ENCODE measurements at regions not wholly inside any gene's neighbourhood (a gene's known extent, or its start where the extent isn't known, plus 50 kb on each side); places are given as distances from the start of the nearest gene placed in this dataset.

DNA sequence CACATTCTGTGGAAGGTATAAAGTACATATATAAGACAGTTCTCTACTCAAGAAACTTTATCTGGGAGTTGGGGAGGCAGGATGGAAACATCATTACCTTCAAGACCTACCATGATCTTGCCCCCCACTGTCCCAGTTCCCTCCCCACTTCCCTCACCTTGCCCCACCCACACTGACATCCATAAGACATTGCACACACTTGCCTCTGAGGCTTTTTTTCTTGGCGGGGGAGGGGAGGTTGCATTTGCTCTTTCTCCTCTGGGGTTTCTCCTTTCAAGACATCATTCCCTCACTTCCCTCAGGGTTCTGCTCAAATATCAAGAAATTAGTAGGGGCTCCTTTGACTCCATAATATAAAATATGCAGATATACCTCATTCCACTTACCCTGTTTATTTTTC lies 276.0 kb downstream of the ARL4A start:
- Mint-ChIP-seq H3K36me3 (ENCODE audit: low read depth) (no peaks in the 10 kb centered on the region), H3K27ac (no peak overlapping the region), H3K27me3 (peaks cover 3% of the 10 kb centered on the region)

DNA sequence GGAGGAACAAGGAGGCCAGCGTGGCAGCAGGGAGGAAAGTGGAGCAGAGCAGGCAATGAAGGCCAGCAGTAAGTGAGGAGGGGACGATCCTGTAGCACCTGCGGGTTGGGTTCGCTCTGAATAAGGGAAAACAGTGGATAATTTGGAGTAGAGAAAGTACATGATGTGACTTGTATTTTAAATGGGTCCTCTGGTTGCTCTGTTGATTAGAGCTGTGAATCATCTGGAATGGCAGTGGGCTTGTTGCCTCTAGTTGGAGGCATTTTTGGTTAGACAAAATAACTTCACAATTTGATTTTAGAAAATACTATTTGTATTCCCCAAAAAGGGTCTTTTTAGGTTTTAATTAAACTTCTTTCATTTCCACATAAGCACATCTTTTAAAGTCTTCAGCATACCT lies 277.4 kb downstream of the ARL4A start:
- Mint-ChIP-seq H3K27me3 (peaks cover 3% of the 10 kb centered on the region), H3K27ac (no peak overlapping the region), H3K4me3 (no peak overlapping the region), H3K9me3 (no peaks in the 10 kb centered on the region), H3K4me1 (no peaks in the 10 kb centered on the region), H3K36me3 (ENCODE audit: low read depth) (no peaks in the 10 kb centered on the region)
- DNase-seq, result no peak
- intact Hi-C loops (cut with micrococcal nuclease), result no loop called here

More for the DNA sequence above, 276.0 kb downstream of the ARL4A start:
- H3K4me3 Mint-ChIP-seq, result no peak overlapping the region
- intact Hi-C loops (cut with micrococcal nuclease), result no loop called here
- H3K4me1 Mint-ChIP-seq, result no peaks in the 10 kb centered on the region
- no peak for DNase-seq
- no peaks in the 10 kb centered on the region for H3K9me3 Mint-ChIP-seq

DNA sequence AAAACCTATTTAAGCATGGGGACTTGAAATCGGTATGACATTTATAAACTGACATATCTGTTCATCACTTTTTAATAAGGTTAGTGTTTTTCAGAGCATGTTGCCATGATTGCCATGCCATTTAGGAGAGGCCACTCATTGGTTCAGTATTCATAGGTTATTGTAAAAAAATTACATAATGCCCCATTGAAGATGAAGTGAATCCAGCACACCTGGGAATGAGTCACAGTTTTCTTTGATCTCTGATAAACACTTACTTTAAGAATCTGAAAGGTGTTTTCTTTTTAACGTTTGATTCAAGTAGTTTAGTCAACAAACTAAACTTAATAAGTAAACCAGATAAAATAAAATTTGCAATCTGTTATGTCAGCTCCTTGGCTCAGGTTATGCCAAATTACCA lies 278.3 kb downstream of the ARL4A start:
- Mint-ChIP-seq H3K36me3 (ENCODE audit: low read depth) (no peaks in the 10 kb centered on the region), H3K27ac (no peak overlapping the region), H3K4me1 (no peaks in the 10 kb centered on the region), H3K27me3 (peaks cover 3% of the 10 kb centered on the region), H3K9me3 (no peaks in the 10 kb centered on the region), H3K4me3 (no peak overlapping the region)
- intact Hi-C loops (cut with micrococcal nuclease), result no loop called here
- DNase-seq, result no peak

DNA sequence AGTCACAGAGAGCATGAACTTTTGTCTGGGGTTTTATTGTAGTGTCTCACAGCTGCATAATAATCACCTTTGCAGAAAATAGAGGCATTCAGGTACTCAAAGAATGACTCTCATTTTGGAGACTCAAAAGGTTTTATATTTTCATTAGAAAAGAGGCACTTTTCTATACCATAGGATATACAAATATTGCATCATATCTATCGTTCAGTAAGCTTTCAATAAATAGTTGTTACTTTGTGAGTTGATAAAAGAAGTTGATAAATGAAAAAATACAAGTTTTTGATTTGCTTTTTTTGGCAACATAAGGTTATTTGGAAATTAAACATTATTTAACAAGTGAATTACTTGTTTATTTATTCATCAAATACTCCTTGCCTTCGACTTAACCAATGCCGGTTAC lies 279.9 kb downstream of the ARL4A start:
- Mint-ChIP-seq H3K9me3 (no peaks in the 10 kb centered on the region), H3K27ac (no peak overlapping the region), H3K36me3 (ENCODE audit: low read depth) (no peaks in the 10 kb centered on the region), H3K4me3 (no peak overlapping the region), H3K4me1 (no peaks in the 10 kb centered on the region), H3K27me3 (peaks cover 3% of the 10 kb centered on the region)
- DNase-seq, result no peak
- intact Hi-C loops (cut with micrococcal nuclease), result no loop called here

DNA sequence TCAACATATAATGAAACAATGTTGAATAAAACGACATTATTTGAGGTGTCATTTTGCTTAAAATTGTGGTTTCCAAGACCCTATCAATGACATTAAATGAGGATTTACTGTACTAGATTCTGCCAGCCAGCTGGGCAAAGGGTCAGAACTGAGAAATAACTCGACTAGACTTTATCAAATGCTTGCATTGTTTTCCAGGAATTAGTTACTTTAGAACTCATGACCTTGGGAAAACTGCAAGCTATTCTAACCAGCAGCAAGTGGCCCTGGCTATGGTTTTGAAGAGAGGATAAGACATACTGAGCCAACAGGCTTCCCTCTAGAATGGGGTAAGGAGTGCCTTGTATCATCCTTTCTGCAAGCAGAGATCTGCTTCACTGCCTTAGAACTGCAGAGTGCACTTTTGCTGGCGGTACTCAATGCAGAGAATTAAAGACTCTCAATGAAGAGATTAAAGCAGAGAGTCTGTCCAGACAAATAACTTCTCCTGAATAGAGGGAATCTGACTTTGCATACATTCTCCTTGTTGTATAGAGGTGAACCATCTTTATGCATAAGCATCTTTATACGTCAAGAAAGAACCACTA lies 281.5 kb downstream of the ARL4A start:
- intact Hi-C loops (cut with micrococcal nuclease), result no loop called here

DNA sequence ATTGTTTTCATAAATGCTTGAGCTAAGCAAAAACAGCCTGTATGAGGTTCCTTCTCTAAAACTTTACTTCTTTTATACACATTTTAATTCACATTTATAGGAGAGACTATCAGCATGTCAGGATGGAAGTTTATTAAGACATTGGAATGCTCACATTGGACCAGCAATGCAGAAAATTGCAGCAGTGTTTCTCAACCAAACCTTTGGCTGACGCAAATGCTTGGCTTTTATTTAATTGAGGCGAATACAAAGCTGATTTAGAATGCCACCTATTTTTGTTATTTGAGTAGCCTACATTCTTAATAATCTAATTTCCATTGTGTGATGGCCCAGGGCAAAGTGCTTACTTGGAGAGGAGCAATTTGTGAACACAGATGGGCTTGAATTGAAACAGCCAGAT lies 283.2 kb downstream of the ARL4A start:
- Mint-ChIP-seq H3K36me3 (ENCODE audit: low read depth) (no peaks in the 10 kb centered on the region), H3K4me1 (no peaks in the 10 kb centered on the region), H3K27me3 (peaks cover 3% of the 10 kb centered on the region), H3K9me3 (no peaks in the 10 kb centered on the region), H3K27ac (no peak overlapping the region), H3K4me3 (no peak overlapping the region)
- intact Hi-C loops (cut with micrococcal nuclease), result no loop called here
- DNase-seq, result no peak

More for the DNA sequence above, 281.5 kb downstream of the ARL4A start:
- Mint-ChIP-seq H3K36me3 (ENCODE audit: low read depth) (no peaks in the 10 kb centered on the region), H3K4me1 (no peaks in the 10 kb centered on the region), H3K4me3 (no peak overlapping the region), H3K9me3 (no peaks in the 10 kb centered on the region), H3K27ac (no peak overlapping the region), H3K27me3 (peaks cover 3% of the 10 kb centered on the region)
- DNase-seq, result no peak

DNA sequence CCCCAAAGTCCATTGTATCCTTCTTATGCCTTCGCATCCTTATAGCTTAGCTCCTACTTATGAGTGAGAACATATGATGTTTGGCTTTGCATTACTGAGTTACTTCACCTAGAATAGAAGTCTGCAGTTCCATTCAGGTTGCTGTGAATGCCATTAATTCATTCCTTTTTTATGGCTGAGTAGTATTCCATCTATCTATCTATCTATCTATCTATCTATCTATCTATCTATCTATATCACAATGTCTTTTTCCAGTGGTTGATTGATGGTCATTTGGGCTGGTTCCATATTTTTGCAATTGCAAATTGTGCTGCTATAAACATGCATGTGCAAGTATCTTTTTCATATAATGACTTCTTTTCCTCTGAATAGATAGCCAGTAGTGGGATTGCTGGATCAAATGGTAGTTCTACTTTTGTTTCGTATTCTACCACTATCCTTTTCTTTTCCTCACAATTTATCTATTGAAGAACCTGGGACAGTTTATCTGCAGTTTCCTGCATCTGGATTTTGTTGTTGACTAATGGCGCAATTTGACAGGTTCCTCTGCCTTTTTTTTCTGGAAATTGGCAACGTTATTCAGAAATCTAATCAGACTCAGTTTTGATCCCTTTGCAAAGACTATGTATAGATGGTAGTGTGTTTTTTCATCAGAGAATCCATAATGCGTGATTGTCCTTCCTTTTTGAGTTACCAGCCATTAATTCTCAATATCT lies 287.2 kb downstream of the ARL4A start:
- DNase-seq, result no peak
- H3K27me3 Mint-ChIP-seq, result no peaks in the 10 kb centered on the region
- H3K9me3 Mint-ChIP-seq, result no peaks in the 10 kb centered on the region
- H3K36me3 Mint-ChIP-seq (ENCODE audit: low read depth), result no peaks in the 10 kb centered on the region
- intact Hi-C loops (cut with micrococcal nuclease), result no loop called here
- H3K4me1 Mint-ChIP-seq, result no peaks in the 10 kb centered on the region
- no peak overlapping the region for H3K27ac Mint-ChIP-seq
- no peak overlapping the region for H3K4me3 Mint-ChIP-seq

DNA sequence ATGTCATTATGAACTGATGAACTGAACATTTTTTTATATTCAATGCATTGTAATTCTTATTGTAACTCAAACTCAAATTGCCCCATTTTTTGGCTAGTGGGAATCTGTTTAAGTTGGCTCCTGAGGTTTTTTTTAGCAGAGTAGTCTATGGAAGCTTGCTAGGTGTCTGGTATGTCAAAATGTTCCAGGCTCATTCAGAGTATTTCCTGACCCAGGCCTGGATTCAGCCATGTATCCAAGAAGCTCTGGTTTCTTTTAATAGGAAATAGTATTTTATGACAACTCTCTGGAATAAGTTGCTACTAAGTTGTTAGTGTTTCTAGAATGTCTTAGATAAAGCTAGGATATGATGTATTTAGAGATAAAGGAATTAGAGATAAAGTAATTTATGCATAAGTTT lies 288.0 kb downstream of the ARL4A start:
- H3K9me3 Mint-ChIP-seq, result no peaks in the 10 kb centered on the region
- intact Hi-C loops (cut with micrococcal nuclease), result no loop called here
- H3K4me1 Mint-ChIP-seq, result no peaks in the 10 kb centered on the region
- no peaks in the 10 kb centered on the region for H3K27me3 Mint-ChIP-seq
- no peak for DNase-seq
- no peaks in the 10 kb centered on the region for H3K36me3 Mint-ChIP-seq (ENCODE audit: low read depth)
- H3K4me3 Mint-ChIP-seq, result no peak overlapping the region
- no peak overlapping the region for H3K27ac Mint-ChIP-seq

DNA sequence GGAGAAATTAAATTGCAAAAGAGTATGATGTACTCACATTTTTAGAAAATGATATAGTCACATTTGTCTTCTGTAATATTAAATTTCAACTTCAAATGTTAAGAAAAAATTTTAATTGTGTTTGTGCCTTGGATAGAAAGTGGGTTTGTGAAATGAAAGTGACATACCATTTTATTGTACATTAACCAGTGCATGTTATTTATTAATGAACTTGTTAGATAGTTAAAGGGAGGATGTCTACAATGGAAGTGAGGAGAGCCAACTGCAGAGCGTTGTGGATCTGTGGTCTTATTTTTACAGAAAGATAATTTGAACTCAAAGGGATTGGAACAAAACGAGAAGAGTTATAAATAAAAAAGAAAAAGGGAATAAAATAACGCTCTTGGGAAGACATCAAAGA lies 291.7 kb downstream of the ARL4A start:
- Mint-ChIP-seq H3K27me3 (no peaks in the 10 kb centered on the region), H3K9me3 (no peaks in the 10 kb centered on the region), H3K27ac (no peak overlapping the region), H3K4me1 (no peaks in the 10 kb centered on the region), H3K4me3 (no peak overlapping the region), H3K36me3 (ENCODE audit: low read depth) (no peaks in the 10 kb centered on the region)
- intact Hi-C loops (cut with micrococcal nuclease), result no loop called here
- DNase-seq, result no peak

DNA sequence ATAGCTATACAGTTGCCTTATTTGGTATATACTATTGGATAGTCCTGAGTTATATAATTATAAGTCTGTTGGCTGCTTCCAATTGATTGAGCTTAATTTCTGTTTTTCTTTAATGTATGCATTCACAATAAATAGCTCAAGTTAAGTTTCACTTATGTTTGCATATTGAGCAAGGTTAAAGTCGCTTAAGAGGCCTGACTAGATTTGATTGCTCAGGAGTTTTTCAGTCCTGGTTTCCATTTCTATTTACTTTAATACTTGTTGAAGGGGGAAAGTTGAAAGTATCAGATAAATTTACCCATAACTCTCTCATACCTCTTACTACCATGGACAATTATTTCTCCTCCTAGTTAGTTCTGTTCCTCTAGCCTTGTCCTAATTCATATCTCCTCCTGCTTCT lies 294.7 kb downstream of the ARL4A start:
- Mint-ChIP-seq H3K36me3 (ENCODE audit: low read depth) (no peaks in the 10 kb centered on the region), H3K9me3 (no peaks in the 10 kb centered on the region), H3K27ac (no peak overlapping the region), H3K4me3 (no peak overlapping the region), H3K4me1 (no peaks in the 10 kb centered on the region), H3K27me3 (no peaks in the 10 kb centered on the region)
- intact Hi-C loops (cut with micrococcal nuclease), result no loop called here
- DNase-seq, result no peak

DNA sequence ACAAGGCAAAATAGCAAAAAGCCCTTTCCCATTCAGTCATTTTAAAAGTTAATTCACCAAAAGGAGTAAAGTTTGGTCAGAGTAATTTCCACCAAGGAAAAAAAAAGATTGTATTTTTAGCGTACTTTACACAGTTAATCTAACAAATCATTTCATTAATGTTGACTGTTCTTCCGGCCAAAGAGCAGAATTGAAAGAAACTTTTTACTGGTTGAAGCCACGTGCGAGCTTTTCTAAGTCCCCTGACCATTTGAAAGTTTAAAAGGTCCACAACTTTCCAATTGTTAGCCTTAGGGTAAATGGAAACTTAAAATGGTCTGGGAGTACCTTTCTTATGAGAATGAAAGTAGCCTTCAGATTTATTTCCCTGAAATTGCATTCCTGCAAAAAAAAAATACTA lies 296.7 kb downstream of the ARL4A start:
- Mint-ChIP-seq H3K27me3 (no peaks in the 10 kb centered on the region), H3K4me3 (no peak overlapping the region), H3K4me1 (no peaks in the 10 kb centered on the region), H3K36me3 (ENCODE audit: low read depth) (no peaks in the 10 kb centered on the region), H3K9me3 (no peaks in the 10 kb centered on the region), H3K27ac (no peak overlapping the region)
- DNase-seq, result no peak
- intact Hi-C loops (cut with micrococcal nuclease), result no loop called here

DNA sequence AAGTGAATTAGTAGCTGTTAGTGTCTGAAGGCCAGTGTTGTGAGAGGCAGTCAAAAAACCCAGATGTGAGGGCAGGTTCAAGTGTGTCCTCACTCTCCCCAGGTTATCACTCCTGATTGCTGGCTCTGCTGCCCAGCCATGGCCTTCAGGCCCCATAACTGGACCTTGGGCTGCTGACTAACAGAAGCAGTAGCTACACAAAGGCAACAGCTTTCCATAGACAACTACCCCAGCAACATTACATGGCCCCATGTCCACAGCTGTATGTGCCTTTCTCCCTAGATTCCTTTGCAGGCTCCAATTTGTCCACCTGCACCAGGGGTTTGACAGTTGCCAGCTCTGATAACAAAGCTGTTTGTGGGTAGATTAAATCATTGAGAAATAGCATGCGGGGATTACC lies 297.8 kb downstream of the ARL4A start:
- Mint-ChIP-seq H3K4me1 (no peaks in the 10 kb centered on the region), H3K9me3 (no peaks in the 10 kb centered on the region), H3K27me3 (no peaks in the 10 kb centered on the region), H3K36me3 (ENCODE audit: low read depth) (no peaks in the 10 kb centered on the region), H3K4me3 (no peak overlapping the region), H3K27ac (no peak overlapping the region)
- intact Hi-C loops (cut with micrococcal nuclease), result no loop called here
- no peak for DNase-seq

DNA sequence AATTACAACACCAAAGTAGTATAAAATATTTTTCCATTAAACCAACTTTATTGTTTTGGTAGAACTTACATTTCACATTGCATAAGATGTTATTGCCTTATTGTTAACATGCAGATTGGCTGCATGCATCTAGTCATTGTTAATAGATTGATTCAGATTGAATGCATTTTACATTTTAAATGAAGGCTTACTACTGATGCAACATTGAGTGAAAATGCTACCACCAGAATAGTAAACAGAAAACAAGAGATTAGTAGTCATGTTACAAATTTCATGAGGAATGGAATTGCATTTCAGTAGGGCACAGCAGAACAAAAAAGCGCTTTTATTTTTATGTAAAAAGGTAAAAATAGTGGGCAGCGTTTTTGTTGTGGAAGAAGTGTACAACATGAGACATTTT lies 298.3 kb downstream of the ARL4A start:
- no peak for DNase-seq
- Mint-ChIP-seq H3K9me3 (no peaks in the 10 kb centered on the region), H3K4me1 (no peaks in the 10 kb centered on the region), H3K4me3 (no peak overlapping the region), H3K27me3 (no peaks in the 10 kb centered on the region), H3K27ac (no peak overlapping the region), H3K36me3 (ENCODE audit: low read depth) (no peaks in the 10 kb centered on the region)
- intact Hi-C loops (cut with micrococcal nuclease), result no loop called here

DNA sequence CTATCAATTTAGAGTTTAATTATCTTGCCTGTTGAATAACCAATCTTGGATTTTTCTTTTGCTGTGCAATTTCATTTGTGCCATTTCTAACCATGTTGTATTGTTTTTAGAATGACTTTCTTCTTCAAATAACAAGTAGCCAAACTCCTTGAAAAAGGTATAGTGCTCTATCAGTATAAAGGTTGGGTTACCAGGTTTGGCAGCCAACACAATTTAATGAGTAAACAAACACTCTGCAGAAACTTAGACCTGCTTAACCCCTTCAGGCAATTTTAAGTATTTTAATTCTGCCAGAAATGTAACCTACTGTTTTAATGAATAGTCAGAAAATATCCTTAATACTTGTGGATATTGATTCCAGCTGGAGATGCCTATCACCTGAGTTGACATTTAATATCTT lies 299.8 kb downstream of the ARL4A start:
- no peaks in the 10 kb centered on the region for H3K4me1 Mint-ChIP-seq

DNA sequence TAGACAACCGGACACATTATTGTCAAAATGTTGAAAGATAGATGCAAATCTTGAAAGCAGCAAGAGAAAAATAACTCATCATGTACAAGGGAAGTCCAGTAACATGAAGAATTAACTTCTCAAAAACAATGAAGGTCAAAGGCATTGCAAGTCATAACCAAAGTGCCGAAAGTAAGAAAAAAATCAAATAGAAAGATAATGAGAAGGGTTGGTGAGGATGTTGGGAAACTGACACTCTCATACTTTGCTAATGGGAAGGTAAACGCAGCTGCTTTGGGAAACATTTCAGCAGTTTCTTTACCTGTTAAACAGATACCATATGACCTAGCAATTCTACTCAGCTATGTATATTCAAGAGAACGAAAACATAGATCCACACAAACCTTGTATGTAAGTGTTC lies 303.0 kb downstream of the ARL4A start:
- intact Hi-C loops (cut with micrococcal nuclease), result no loop called here
- Mint-ChIP-seq H3K36me3 (ENCODE audit: low read depth) (no peaks in the 10 kb centered on the region), H3K4me3 (no peak overlapping the region)

More for the DNA sequence above, 299.8 kb downstream of the ARL4A start:
- intact Hi-C loops (cut with micrococcal nuclease), result no loop called here
- no peaks in the 10 kb centered on the region for H3K36me3 Mint-ChIP-seq (ENCODE audit: low read depth)
- no peak overlapping the region for H3K27ac Mint-ChIP-seq
- no peak for DNase-seq
- H3K27me3 Mint-ChIP-seq, result no peaks in the 10 kb centered on the region
- no peaks in the 10 kb centered on the region for H3K9me3 Mint-ChIP-seq
- H3K4me3 Mint-ChIP-seq, result no peak overlapping the region

More for the DNA sequence above, 303.0 kb downstream of the ARL4A start:
- no peak for DNase-seq
- Mint-ChIP-seq H3K27ac (no peak overlapping the region), H3K4me1 (no peaks in the 10 kb centered on the region), H3K9me3 (no peaks in the 10 kb centered on the region), H3K27me3 (no peaks in the 10 kb centered on the region)

Data from activated CD4-positive, alpha-beta T cell treated with anti-CD3 and anti-CD28 coated beads, Interleukin-2, amount 10 ng/mL, durations not matched to agents 24 days and 14 days (primary cell).